Activated T-helper 17 cell treated with anti-CD3 and anti-CD28 coated beads, Interleukin-2, amount 50 U/mL, for 72 hours (primary cell): ENCODE measurements at regions not wholly inside any gene's neighbourhood (a gene's known extent, or its start where the extent isn't known, plus 50 kb on each side); places are given as distances from the start of the nearest gene placed in this dataset.
A peak's percentile ranks its signal among the peaks of the same experiment; 100 is the strongest.
"Not testable (repeated sequence)": the region's sequence is repeated elsewhere in the genome, so short reads cannot be mapped to it uniquely, and the experiment has no call there.

Source experiments
- ATAC-seq: fragments of 150-1000 bp; cut with Tn5 transposase; replicated peaks from 2 replicates; pipeline ENCODE4 v1.10.0; 2021; ENCODE audit warnings: mild to moderate bottlenecking, moderate library complexity
- H3K27ac Mint-ChIP-seq: one replicate; pipeline ENCODE4 v1.8.0; 2022; ENCODE audit warnings: mixed read lengths
- H3K27me3 Mint-ChIP-seq: one replicate; pipeline ENCODE4 v1.8.0; 2022; ENCODE audit warnings: mixed read lengths
- H3K36me3 Mint-ChIP-seq: one replicate; pipeline ENCODE4 v1.8.0; 2022; ENCODE audit warnings: low read depth, mild to moderate bottlenecking, mixed read lengths
- H3K4me1 Mint-ChIP-seq: one replicate; pipeline ENCODE4 v1.8.0; 2022; ENCODE audit warnings: mixed read lengths
- H3K4me3 Mint-ChIP-seq: one replicate; pipeline ENCODE4 v1.8.0; 2022; ENCODE audit warnings: mild to moderate bottlenecking, mixed read lengths
- H3K9me3 Mint-ChIP-seq: one replicate; pipeline ENCODE4 v1.8.0; 2022; ENCODE audit warnings: mixed read lengths

GRCh38 chrX:65098851-65099250 lies 122.6 kb upstream of the ZC4H2 start:
- Mint-ChIP-seq H3K36me3 (peaks cover 3% of the 10 kb centered on the region), H3K4me1 (no peaks in the 10 kb centered on the region), H3K9me3 (peaks cover 19% of the 10 kb centered on the region), H3K27me3 (no peaks in the 10 kb centered on the region), H3K27ac (no peak overlapping the region), H3K4me3 (no peak overlapping the region)
- no peak for ATAC-seq

GRCh38 chrX:65093658-65094057 lies 117.4 kb upstream of the ZC4H2 start:
- ATAC-seq = no peak
- H3K4me3 Mint-ChIP-seq = no peak overlapping the region
- H3K36me3 Mint-ChIP-seq = peaks cover 41% of the 10 kb centered on the region
- no peaks in the 10 kb centered on the region for H3K4me1 Mint-ChIP-seq
- no peaks in the 10 kb centered on the region for H3K27me3 Mint-ChIP-seq
- peaks cover 7% of the 10 kb centered on the region for H3K9me3 Mint-ChIP-seq
- no peak overlapping the region for H3K27ac Mint-ChIP-seq

- no peaks in the 10 kb centered on the region for H3K27me3 Mint-ChIP-seq
- no peak overlapping the region for H3K4me3 Mint-ChIP-seq
- ATAC-seq = no peak
- H3K9me3 Mint-ChIP-seq = peaks cover 13% of the 10 kb centered on the region
- H3K36me3 Mint-ChIP-seq = peaks cover 87% of the 10 kb centered on the region
- H3K4me1 Mint-ChIP-seq = no peaks in the 10 kb centered on the region
- H3K27ac Mint-ChIP-seq = no peak overlapping the region
Observed at GRCh38 chrX:65073233-65073632, 97.0 kb upstream of the ZC4H2 start.

GRCh38 chrX:65072590-65072989 lies 96.3 kb upstream of the ZC4H2 start:
- H3K4me3 Mint-ChIP-seq = no peak overlapping the region
- H3K27ac Mint-ChIP-seq = no peak overlapping the region
- peaks cover 87% of the 10 kb centered on the region for H3K36me3 Mint-ChIP-seq
- no peaks in the 10 kb centered on the region for H3K27me3 Mint-ChIP-seq
- ATAC-seq = no peak
- H3K4me1 Mint-ChIP-seq = no peaks in the 10 kb centered on the region
- peaks cover 10% of the 10 kb centered on the region for H3K9me3 Mint-ChIP-seq

GRCh38 chrX:65058626-65059025 lies 82.4 kb upstream of the ZC4H2 start:
- H3K4me1 Mint-ChIP-seq, H3K27ac Mint-ChIP-seq, H3K27me3 Mint-ChIP-seq, ATAC-seq, H3K4me3 Mint-ChIP-seq, H3K9me3 Mint-ChIP-seq: not testable (repeated sequence)
- peaks cover 58% of the 10 kb centered on the region for H3K36me3 Mint-ChIP-seq

GRCh38 chrX:65045001-65045400 lies 68.8 kb upstream of the ZC4H2 start:
- H3K4me1 Mint-ChIP-seq = peaks cover 4% of the 10 kb centered on the region
- H3K27me3 Mint-ChIP-seq = no peaks in the 10 kb centered on the region
- H3K27ac Mint-ChIP-seq = no peak overlapping the region
- H3K36me3 Mint-ChIP-seq = no peaks in the 10 kb centered on the region
- H3K9me3 Mint-ChIP-seq = peaks cover 4% of the 10 kb centered on the region
- no peak overlapping the region for H3K4me3 Mint-ChIP-seq
- ATAC-seq = no peak

- Mint-ChIP-seq H3K4me3 (peak overlapping the region; percentile 87), H3K4me1 (no peaks in the 10 kb centered on the region), H3K9me3 (no peaks in the 10 kb centered on the region), H3K27me3 (no peaks in the 10 kb centered on the region), H3K27ac (peak overlapping the region; percentile 87), H3K36me3 (peaks cover 6% of the 10 kb centered on the region)
- ATAC-seq = peak; percentile 44
Observed at GRCh38 chrX:65035446-65035770, 59.2 kb upstream of the ZC4H2 start.

GRCh38 chrX:65034668-65035445 lies 58.6 kb upstream of the ZC4H2 start, which contains the start of gene ZC3H12B:
ZC3H12B (plus strand) TSS chrX:65034826.
- Mint-ChIP-seq H3K27me3 (no peaks in the 10 kb centered on the region), H3K4me3 (peak within 1 kb of the TSS; percentile 87), H3K9me3 (no peaks in the 10 kb centered on the region), H3K36me3 (peaks cover 6% of the 10 kb centered on the region), H3K4me1 (no peaks in the 10 kb centered on the region), H3K27ac (peak within 1 kb of the TSS; percentile 96)
- ATAC-seq = peak; percentile 92

- Mint-ChIP-seq H3K4me3 (peak overlapping the region; percentile 87), H3K9me3 (no peaks in the 10 kb centered on the region), H3K27me3 (no peaks in the 10 kb centered on the region), H3K27ac (peak overlapping the region; percentile 96), H3K4me1 (no peaks in the 10 kb centered on the region), H3K36me3 (peaks cover 6% of the 10 kb centered on the region)
- no peak for ATAC-seq
Observed at GRCh38 chrX:65034292-65034667, 58.0 kb upstream of the ZC4H2 start.
